Pulmonary artery endothelial cell (primary cell): ENCODE measurements at regions not wholly inside any gene's neighbourhood (a gene's known extent, or its start where the extent isn't known, plus 50 kb on each side); places are given as distances from the start of the nearest gene placed in this dataset.
"Not testable (repeated sequence)": the region's sequence is repeated elsewhere in the genome, so short reads cannot be mapped to it uniquely, and the experiment has no call there.

ENCODE experiments used
- DNase-seq: peaks from one replicate; pipeline ENCODE4 v3.0.0-alpha.2; 2011; ENCODE audit warnings: low read depth, low spot score

DNA sequence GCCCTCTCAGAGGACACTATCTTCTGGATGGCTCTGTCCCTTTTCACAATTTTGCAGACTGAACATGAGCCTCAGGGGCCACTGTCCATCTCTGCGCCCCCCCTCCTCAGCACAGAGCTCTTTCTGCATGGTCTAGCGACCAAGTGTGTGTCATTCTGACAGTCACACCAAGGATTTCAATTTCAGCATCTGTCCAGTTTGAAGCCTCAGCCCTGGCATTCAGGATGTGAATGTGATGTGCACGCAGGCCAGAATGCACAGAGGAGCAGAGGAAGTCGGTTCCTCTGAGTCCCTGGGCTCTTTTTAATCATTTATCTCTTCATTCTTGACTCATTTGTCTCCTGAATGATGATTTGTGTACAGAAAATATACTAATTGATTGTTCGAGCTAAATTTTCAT lies 102.0 kb upstream of the PWP1 start:
- DNase-seq, result no peak

GRCh38 chr12:107584563-107584962 lies 101.0 kb upstream of the PWP1 start:
- DNase-seq, result no peak

- no peak for DNase-seq
Observed at GRCh38 chr12:107586256-107586970, 99.2 kb upstream of the PWP1 start.

DNA sequence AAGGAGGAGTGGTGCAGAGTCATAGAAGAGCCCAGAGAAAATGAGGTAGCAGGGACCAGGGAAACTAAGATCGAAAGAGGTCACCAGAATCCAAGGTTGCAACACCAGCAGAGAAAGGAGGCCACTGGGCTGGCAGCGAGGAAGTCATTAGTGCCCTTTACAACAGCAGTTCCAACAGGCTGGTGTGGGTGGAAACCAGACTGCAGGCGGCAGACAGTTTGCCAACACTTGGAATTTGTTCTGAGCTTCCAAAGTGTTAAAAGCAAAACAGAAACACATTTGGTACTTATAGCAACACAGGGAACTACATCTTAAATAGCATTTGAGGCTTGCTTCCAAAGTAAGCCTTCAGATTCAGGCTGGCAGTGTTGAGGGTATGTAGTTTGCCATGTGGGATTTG lies 95.2 kb upstream of the PWP1 start:
- no peak for DNase-seq

GRCh38 chr12:107590814-107591375 lies 94.7 kb upstream of the PWP1 start:
- DNase-seq, result no peak

- no peak for DNase-seq
Observed at GRCh38 chr12:107593713-107594381, 91.8 kb upstream of the PWP1 start.

GRCh38 chr12:107594995-107595394 lies 90.6 kb upstream of the PWP1 start:
- no peak for DNase-seq

- DNase-seq, result no peak
Observed at GRCh38 chr12:107597695-107598410, 87.7 kb upstream of the PWP1 start.

GRCh38 chr12:107598906-107599305 lies 86.7 kb upstream of the PWP1 start:
- no peak for DNase-seq

DNA sequence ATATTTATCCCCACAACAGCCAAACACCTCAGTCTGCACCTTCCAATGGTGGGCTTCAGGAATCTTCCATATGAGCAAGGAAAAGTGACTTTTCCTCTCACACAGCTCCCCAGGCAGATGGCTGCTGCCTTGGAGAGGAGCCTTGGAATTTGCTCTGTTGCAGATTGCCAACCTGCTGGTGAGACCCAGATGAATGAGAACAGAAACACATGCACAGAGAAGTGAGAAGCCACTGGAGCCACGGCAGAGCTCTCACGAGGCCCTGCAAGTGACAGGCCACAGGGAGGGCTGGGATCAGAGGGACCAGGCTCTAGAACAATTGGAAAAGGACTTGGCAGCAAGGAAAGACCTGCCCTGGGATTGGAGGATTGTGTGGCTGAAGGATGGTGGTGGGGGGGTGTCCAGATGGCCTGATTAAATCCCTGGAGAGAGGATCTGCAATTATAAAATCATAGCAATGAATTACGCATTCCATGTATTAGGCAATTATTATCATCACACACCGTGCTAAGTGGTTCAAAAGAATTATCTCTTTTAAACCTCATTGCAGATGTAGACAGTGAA lies 84.9 kb upstream of the PWP1 start:
- no peak for DNase-seq

GRCh38 chr12:107602446-107602845 lies 83.2 kb upstream of the PWP1 start:
- no peak for DNase-seq

- no peak for DNase-seq
Observed at GRCh38 chr12:107605293-107605692, 80.3 kb upstream of the PWP1 start.

DNA sequence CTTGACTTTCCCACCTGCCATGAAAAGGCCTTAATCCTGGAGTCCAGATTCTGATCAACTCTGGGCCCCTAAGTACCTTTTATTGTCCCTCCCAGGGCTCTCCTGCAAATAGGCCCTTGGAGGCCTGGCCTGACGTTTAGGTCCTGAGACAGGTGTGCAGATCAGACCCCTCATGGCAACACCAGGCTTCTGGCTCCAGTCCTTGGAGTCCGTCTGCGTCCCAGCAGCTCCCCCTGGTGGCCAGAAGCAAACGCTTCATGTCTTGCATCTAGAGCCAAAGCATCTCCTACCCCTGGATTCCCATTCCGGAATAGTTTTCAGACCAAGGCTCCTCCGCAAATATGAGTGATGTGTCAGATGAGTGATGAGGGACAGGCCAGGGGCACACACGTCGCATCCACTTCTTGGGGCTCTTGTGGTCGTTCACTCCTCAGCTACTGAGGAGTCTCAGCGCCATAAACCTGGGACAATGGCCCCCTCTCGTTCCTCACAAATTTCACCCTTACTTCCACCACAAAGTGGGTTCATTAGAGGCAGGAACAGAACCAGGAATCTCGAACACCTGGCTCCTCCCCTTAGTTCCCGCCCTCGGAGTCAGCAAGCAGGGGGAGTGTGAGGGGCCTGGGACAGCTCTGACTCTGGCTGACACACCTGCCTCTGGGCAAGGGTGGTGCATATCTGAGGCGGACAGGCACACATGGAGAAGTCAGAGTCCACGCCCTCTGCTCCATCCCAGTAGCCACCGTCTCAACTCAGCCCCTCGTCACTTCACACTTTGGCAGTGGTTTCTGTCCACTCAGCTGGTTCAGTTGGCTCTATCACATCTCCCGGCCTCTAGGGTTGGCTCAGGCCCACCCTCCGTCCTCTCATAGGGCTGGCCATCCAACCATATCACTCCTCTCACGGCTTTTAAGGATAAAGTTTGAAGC lies 77.9 kb upstream of the PWP1 start:
- DNase-seq, result peak; percentile 43

GRCh38 chr12:107608779-107609178 lies 76.8 kb upstream of the PWP1 start:
- DNase-seq, result not testable (repeated sequence)

- DNase-seq, result peak; percentile 7
Observed at GRCh38 chr12:107610021-107610859, 75.4 kb upstream of the PWP1 start.

DNA sequence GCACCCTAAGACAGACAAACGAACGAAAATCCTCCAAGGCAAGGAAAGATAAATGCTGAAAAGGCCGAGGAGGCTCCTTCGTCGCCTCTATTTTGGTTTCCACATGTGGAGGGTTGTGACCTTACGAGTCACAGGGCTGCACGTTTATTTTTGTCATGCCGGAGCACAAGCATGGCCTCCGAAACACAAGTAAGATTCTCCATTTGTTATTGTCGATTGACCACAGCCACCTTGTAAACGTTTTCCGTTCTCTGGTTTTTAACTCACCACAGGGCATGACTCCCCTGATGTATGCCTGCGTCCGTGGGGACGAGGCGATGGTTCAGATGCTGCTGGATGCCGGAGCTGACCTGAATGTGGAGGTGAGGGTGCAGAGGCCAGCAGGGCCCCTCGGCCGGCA lies 73.1 kb upstream of the PWP1 start:
- no peak for DNase-seq

- no peak for DNase-seq
Observed at GRCh38 chr12:107616941-107617340, 68.7 kb upstream of the PWP1 start.

- no peak for DNase-seq
Observed at GRCh38 chr12:107618106-107618505, 67.5 kb upstream of the PWP1 start.

DNA sequence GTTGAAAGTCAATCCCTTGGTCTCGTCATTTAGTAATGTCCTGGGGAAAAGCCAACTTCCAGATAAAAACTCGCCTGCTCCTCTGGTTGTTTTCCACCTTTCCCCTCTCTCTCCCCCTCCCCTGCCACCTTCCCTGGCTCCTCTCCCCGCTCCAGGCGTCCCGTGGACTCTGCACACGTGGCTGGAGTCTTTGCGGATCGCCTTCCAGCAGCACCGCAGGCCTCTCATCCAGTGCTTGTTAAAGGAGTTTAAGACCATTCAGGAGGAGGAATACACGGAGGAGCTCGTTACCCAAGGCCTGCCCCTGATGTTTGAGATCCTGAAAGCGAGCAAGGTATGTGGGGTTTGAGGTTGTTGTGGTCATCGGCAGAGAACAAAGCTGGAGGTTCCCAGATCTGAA lies 65.8 kb upstream of the PWP1 start:
- no peak for DNase-seq

DNA sequence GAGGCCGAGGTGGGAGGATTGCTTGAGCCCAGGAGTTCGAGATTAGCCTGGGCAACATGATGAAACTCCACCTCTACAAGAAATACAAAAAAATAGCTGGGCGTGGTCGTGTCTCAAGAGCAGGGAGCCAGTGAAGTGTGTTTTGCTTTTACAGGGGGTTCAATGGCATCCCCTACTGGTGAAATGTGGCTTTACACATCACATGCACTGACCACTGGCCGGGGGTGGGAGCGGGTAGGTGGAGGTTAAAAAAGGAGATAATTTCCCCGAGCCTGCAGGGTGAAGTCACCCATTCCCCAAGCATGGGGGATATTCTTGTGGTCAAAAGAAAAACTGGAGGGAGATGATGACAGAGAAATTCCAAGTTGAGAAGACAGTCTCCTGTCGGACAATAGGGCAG lies 63.6 kb upstream of the PWP1 start:
- DNase-seq, result no peak
